H9 (cell line): ENCODE measurements at regions not wholly inside any gene's neighbourhood (a gene's known extent, or its start where the extent isn't known, plus 50 kb on each side); places are given as distances from the start of the nearest gene placed in this dataset.

Source experiments
- DNase-seq: peaks from one replicate; pipeline ENCODE4 v3.0.0-alpha.2; 2017
- H2AFZ ChIP-seq: one replicate; pipeline ENCODE4 v1.6.1; 2013; ENCODE audit warnings: mild to moderate bottlenecking, low read length, control low read depth, moderate library complexity
- H2AK5ac ChIP-seq: 2 replicates; pipeline ENCODE4 v1.6.1; 2013; ENCODE audit warnings: low read length, control low read depth, mixed read lengths; ENCODE audit not compliant: insufficient read length
- H2BK120ac ChIP-seq: one replicate; pipeline ENCODE4 v1.6.1; 2013; ENCODE audit warnings: low read depth, mild to moderate bottlenecking, low read length, control low read depth, inconsistent platforms; ENCODE audit not compliant: poor library complexity, severe bottlenecking
- H2BK12ac ChIP-seq: 2 replicates; pipeline ENCODE4 v1.6.1; 2013; ENCODE audit warnings: low read length, control low read depth, mixed read lengths, low read depth; ENCODE audit not compliant: insufficient read length
- H2BK15ac ChIP-seq: 2 replicates; pipeline ENCODE4 v1.6.1; 2013; ENCODE audit warnings: low read depth, low read length, control low read depth
- H2BK20ac ChIP-seq: one replicate; pipeline ENCODE4 v1.6.1; 2013; ENCODE audit warnings: low read depth, mild to moderate bottlenecking, low read length, control low read depth, inconsistent platforms; ENCODE audit not compliant: poor library complexity, severe bottlenecking
- H2BK5ac ChIP-seq: 2 replicates; pipeline ENCODE4 v1.6.1; 2013; ENCODE audit warnings: low read length, control low read depth, mixed read lengths; ENCODE audit not compliant: insufficient read length
- H3K14ac ChIP-seq: 2 replicates; pipeline ENCODE4 v1.6.1; 2013; ENCODE audit warnings: low read length, control low read depth; ENCODE audit not compliant: insufficient read depth
- H3K18ac ChIP-seq: 2 replicates; pipeline ENCODE4 v1.6.1; 2013; ENCODE audit warnings: low read depth, mild to moderate bottlenecking, mixed read lengths, low read length, control low read depth; ENCODE audit not compliant: insufficient read length
- H3K23ac ChIP-seq: 2 replicates; pipeline ENCODE4 v1.6.1; 2013; ENCODE audit warnings: low read length, control low read depth, mixed read lengths, low read depth; ENCODE audit not compliant: insufficient read length
- H3K23me2 ChIP-seq: 2 replicates; pipeline ENCODE4 v1.6.1; 2013; ENCODE audit warnings: low read depth, mild to moderate bottlenecking, mixed read lengths, low read length, control low read depth; ENCODE audit not compliant: insufficient read length, poor library complexity, severe bottlenecking
- H3K27ac ChIP-seq: 2 replicates; pipeline ENCODE4 v1.5.1; 2013; ENCODE audit warnings: low read length, control low read depth, mixed read lengths, low read depth; ENCODE audit not compliant: insufficient read length
- H3K27me3 ChIP-seq: 2 replicates; pipeline ENCODE4 v1.6.1; 2013; ENCODE audit warnings: low read length, control low read depth, inconsistent platforms; ENCODE audit not compliant: insufficient read depth
- H3K4ac ChIP-seq: 2 replicates; pipeline ENCODE4 v1.6.1; 2013; ENCODE audit warnings: low read depth, mild to moderate bottlenecking, control low read depth, inconsistent platforms, low read length, moderate library complexity
- H3K4me1 ChIP-seq: 2 replicates; pipeline ENCODE4 v1.6.1; 2013; ENCODE audit warnings: low read length, control low read depth, inconsistent platforms; ENCODE audit not compliant: insufficient read depth
- H3K4me2 ChIP-seq: 2 replicates; pipeline ENCODE4 v1.6.1; 2013; ENCODE audit warnings: low read length, control low read depth, mixed read lengths; ENCODE audit not compliant: insufficient read length, insufficient read depth
- H3K56ac ChIP-seq: 2 replicates; pipeline ENCODE4 v1.6.1; 2013; ENCODE audit warnings: low read depth, mild to moderate bottlenecking, mixed read lengths, low read length, control low read depth; ENCODE audit not compliant: insufficient read length
- H3K79me1 ChIP-seq: 2 replicates; pipeline ENCODE4 v1.6.1; 2013; ENCODE audit warnings: low read depth, mild to moderate bottlenecking, moderate library complexity, low read length, control low read depth, inconsistent platforms; ENCODE audit not compliant: insufficient read depth, poor library complexity, severe bottlenecking
- H3K79me2 ChIP-seq: 2 replicates; pipeline ENCODE4 v1.6.1; 2013; ENCODE audit warnings: low read length, control low read depth, inconsistent platforms; ENCODE audit not compliant: insufficient read depth
- H3K9ac ChIP-seq: 2 replicates; pipeline ENCODE4 v1.6.1; 2013; ENCODE audit warnings: low read length, control low read depth, mixed read lengths; ENCODE audit not compliant: insufficient read length; ENCODE audit errors: extremely low read depth
- H3K9me3 ChIP-seq: one replicate; pipeline ENCODE4 v1.6.1; 2013; ENCODE audit warnings: low read depth, low read length, inconsistent platforms; ENCODE audit not compliant: control insufficient read depth
- H3T11ph ChIP-seq: one replicate; pipeline ENCODE4 v1.6.1; 2013; ENCODE audit warnings: mild to moderate bottlenecking, low read length, control low read depth, inconsistent platforms
- H4K20me1 ChIP-seq: one replicate; pipeline ENCODE4 v1.6.1; 2013; ENCODE audit not compliant: control insufficient read depth, insufficient read length, insufficient read depth
- H4K5ac ChIP-seq: 2 replicates; pipeline ENCODE4 v1.6.1; 2013; ENCODE audit warnings: low read depth, mild to moderate bottlenecking, mixed read lengths, low read length, control low read depth; ENCODE audit not compliant: insufficient read length
- H4K8ac ChIP-seq: replicated peaks from 2 replicates; pipeline ENCODE4 v1.6.1; 2013; ENCODE audit warnings: low read length, control low read depth, mixed read lengths, low read depth; ENCODE audit not compliant: insufficient read length
- H4K91ac ChIP-seq: 2 replicates; pipeline ENCODE4 v1.6.1; 2013; ENCODE audit warnings: low read depth, mild to moderate bottlenecking, moderate library complexity, mixed read lengths, low read length, control low read depth; ENCODE audit not compliant: insufficient read length
- H3K27ac Mint-ChIP-seq, 3 experiments: 2 replicates in 2 of 3; 3 replicates in 1 of 3; pipeline ENCODE4 v1.8.0; 2020 to 2021; ENCODE audit warnings: mixed read lengths in 3 of 3, mild to moderate bottlenecking in 1 of 3, moderate library complexity in 1 of 3
- H3K27me3 Mint-ChIP-seq: 2 replicates; pipeline ENCODE4 v1.8.0; 2021; ENCODE audit warnings: low read depth, mild to moderate bottlenecking, moderate library complexity, mixed read lengths
- H3K36me3 Mint-ChIP-seq, 3 experiments: 2 replicates in 2 of 3; 3 replicates in 1 of 3; pipeline ENCODE4 v1.8.0; 2020 to 2021; ENCODE audit warnings: low read depth in 3 of 3, mixed read lengths in 3 of 3; ENCODE audit not compliant: insufficient read depth in 1 of 3
- H3K4me1 Mint-ChIP-seq, 2 experiments: 2 replicates each; pipeline ENCODE4 v1.8.0; 2020; ENCODE audit warnings: mixed read lengths in 2 of 2
- H3K4me3 Mint-ChIP-seq, 2 experiments: 2 replicates in 1 of 2; 3 replicates in 1 of 2; pipeline ENCODE4 v1.8.0; 2020 to 2021; ENCODE audit warnings: mild to moderate bottlenecking in 2 of 2, mixed read lengths in 2 of 2, moderate library complexity in 1 of 2
- H3K9me3 Mint-ChIP-seq, 2 experiments: 2 replicates in 1 of 2; 3 replicates in 1 of 2; pipeline ENCODE4 v1.8.0; 2020; ENCODE audit warnings: mild to moderate bottlenecking in 2 of 2, mixed read lengths in 2 of 2, moderate library complexity in 1 of 2
- CTCF ChIP-seq: fragments of 200-600 bp; sonication (generic); conservative IDR thresholded peaks from 3 replicates; pipeline ENCODE4 v1.8.0; 2021; ENCODE audit warnings: antibody characterized with exemption, mild to moderate bottlenecking

DNA sequence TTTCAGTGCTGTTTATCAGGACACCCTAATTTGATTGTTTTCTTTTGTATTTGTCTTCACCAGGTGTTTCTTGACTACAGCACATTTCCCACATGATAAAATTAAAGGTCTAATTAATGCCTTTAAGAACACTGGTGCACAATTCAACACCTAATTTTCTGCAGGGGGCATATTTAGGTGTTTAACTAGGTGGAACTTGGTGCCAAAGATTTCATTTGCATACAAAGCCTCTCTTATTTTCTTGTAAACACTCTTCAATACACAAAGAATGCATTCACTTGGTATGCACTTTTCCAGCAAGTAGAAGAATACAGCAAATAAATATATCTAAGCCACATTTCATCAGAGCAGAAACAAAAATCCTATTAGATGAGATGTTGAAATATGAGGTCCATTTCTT is 646.2 kb upstream of the FOXG1 start:
- Histone ChIP-seq H4K91ac (no peak overlapping the region), H2AFZ (no peak overlapping the region), H4K5ac (no peak overlapping the region), H3K23ac (no peak overlapping the region), H2BK20ac (no peak overlapping the region), H3K27me3 (peaks cover 25% of the 10 kb centered on the region; the same call in 1 of the 2 replicates), H3K27ac (no peak overlapping the region), H3K14ac (no peak overlapping the region), H3K9ac (no peak overlapping the region), H3K23me2 (no peaks in the 10 kb centered on the region), H2BK12ac (no peak overlapping the region), H3K4ac (no peak overlapping the region), H3K18ac (no peak overlapping the region), H2BK15ac (no peak overlapping the region), H2BK5ac (no peak overlapping the region), H4K8ac (no peak overlapping the region), H4K20me1 (no peaks in the 10 kb centered on the region), H3K79me1 (no peaks in the 10 kb centered on the region), H3K9me3 (no peaks in the 10 kb centered on the region), H3K4me1 (no peaks in the 10 kb centered on the region), H3T11ph (no peak overlapping the region), H3K79me2 (no peaks in the 10 kb centered on the region), H3K4me2 (no peak overlapping the region), H2BK120ac (no peak overlapping the region), H2AK5ac (no peak overlapping the region), H3K56ac (no peak overlapping the region)
- Mint-ChIP-seq H3K36me3 (no peaks in the 10 kb centered on the region), H3K4me3 (no peak overlapping the region; a peak in 1 of 5 replicates), H3K27ac (peak overlapping the region in 1 of 3 experiments; percentile 10; a peak in 1 of 7 replicates), H3K4me1 (peaks cover 28 to 31% of the 10 kb centered on the region in 2 experiments), H3K27me3 (peaks cover 96% of the 10 kb centered on the region), H3K9me3 (peaks cover 0 to 7% of the 10 kb centered on the region in 2 experiments; a peak in 2 of 5 replicates)
- no peak for TF ChIP-seq CTCF
- no peak for DNase-seq
